Stimulated activated CD8-positive, alpha-beta memory T cell treated with anti-CD3 and anti-CD28 coated beads, Interleukin-7, amount 100 ng/mL, for 4 hours (primary cell): ENCODE measurements at regions not wholly inside any gene's neighbourhood (a gene's known extent, or its start where the extent isn't known, plus 50 kb on each side); places are given as distances from the start of the nearest gene placed in this dataset.

Experiments used
- DNase-seq, 2 donors: peaks; one replicate each; pipeline ENCODE4 v3.0.0-alpha.2; 2020; ENCODE audit warnings: low read depth in 2 of 2

- DNase-seq, result no peak
Observed at GRCh38 chr12:60337839-60338549, 742.2 kb downstream of the SLC16A7 start.

GRCh38 chr12:60345442-60345841 lies 749.6 kb downstream of the SLC16A7 start:
- no peak for DNase-seq

- DNase-seq, result no peak
Observed at GRCh38 chr12:60349232-60349978, 753.6 kb downstream of the SLC16A7 start.

- no peak for DNase-seq
Observed at GRCh38 chr12:60387356-60387755, 791.5 kb downstream of the SLC16A7 start.

GRCh38 chr12:60391051-60391450 lies 795.2 kb downstream of the SLC16A7 start:
- DNase-seq, result no peak

GRCh38 chr12:60391791-60392190 lies 796.0 kb downstream of the SLC16A7 start:
- DNase-seq, result no peak

GRCh38 chr12:60393093-60393492 lies 797.3 kb downstream of the SLC16A7 start:
- no peak for DNase-seq

GRCh38 chr12:60394665-60395064 lies 798.8 kb downstream of the SLC16A7 start:
- DNase-seq, result no peak

GRCh38 chr12:60398547-60398946 lies 802.7 kb downstream of the SLC16A7 start:
- no peak for DNase-seq

GRCh38 chr12:60399064-60399463 lies 803.2 kb downstream of the SLC16A7 start:
- DNase-seq, result no peak

- no peak for DNase-seq
Observed at GRCh38 chr12:60402996-60403395, 807.2 kb downstream of the SLC16A7 start.

GRCh38 chr12:60415351-60415750 lies 819.5 kb downstream of the SLC16A7 start:
- no peak for DNase-seq

GRCh38 chr12:60419986-60420385 lies 824.2 kb downstream of the SLC16A7 start:
- DNase-seq, result no peak

- no peak for DNase-seq
Observed at GRCh38 chr12:60421741-60422140, 825.9 kb downstream of the SLC16A7 start.

GRCh38 chr12:60437297-60437696 lies 841.5 kb downstream of the SLC16A7 start:
- DNase-seq, result no peak

GRCh38 chr12:60441577-60441976 lies 845.7 kb downstream of the SLC16A7 start:
- no peak for DNase-seq

GRCh38 chr12:60451457-60451856 lies 855.6 kb downstream of the SLC16A7 start:
- no peak for DNase-seq

GRCh38 chr12:60465060-60465459 lies 869.2 kb downstream of the SLC16A7 start:
- DNase-seq, result no peak

- DNase-seq, result no peak
Observed at GRCh38 chr12:60468546-60468945, 872.7 kb downstream of the SLC16A7 start.

- no peak for DNase-seq
Observed at GRCh38 chr12:60475825-60476224, 880.0 kb downstream of the SLC16A7 start.

GRCh38 chr12:60487284-60487683 lies 891.5 kb downstream of the SLC16A7 start:
- DNase-seq, result no peak

- no peak for DNase-seq
Observed at GRCh38 chr12:60489071-60489470, 893.2 kb downstream of the SLC16A7 start.

- DNase-seq, result no peak
Observed at GRCh38 chr12:60494244-60494643, 898.4 kb downstream of the SLC16A7 start.
